ENCODE measurements at regions not wholly inside any gene's neighbourhood (a gene's known extent, or its start where the extent isn't known, plus 50 kb on each side); places are given as distances from the start of the nearest gene placed in this dataset.

DNA sequence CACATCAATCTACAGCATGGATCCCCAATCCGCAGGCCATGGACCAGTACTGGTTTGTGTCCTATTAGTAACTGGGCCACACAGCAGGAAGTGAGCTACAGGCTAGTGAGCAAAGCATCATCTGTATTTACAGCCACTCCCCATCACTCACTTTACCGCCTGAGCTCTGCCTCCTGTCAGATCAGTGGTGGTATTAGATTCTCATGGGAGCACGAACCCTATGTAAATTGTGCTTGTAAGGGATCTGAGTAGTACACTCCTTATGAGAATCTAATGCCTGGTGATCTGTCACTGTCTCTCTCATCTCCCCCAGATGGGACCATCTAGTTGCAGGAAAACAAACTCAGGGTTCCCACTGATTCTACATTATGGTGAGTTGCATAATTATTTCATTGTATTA is 212.7 kb upstream of the FAM174A start:
- Histone ChIP-seq H3K4me1 (no peaks in the 10 kb centered on the region), H3K9me3 (no peaks in the 10 kb centered on the region), H3K36me3 (no peaks in the 10 kb centered on the region), H3K27me3 (no peaks in the 10 kb centered on the region), H3K4me3 (no peak overlapping the region), H3K27ac (no peak overlapping the region)
- no peak for TF ChIP-seq POLR2A (IDR thresholded peaks at IDR 0.05)
- TF ChIP-seq, protein P1, sequence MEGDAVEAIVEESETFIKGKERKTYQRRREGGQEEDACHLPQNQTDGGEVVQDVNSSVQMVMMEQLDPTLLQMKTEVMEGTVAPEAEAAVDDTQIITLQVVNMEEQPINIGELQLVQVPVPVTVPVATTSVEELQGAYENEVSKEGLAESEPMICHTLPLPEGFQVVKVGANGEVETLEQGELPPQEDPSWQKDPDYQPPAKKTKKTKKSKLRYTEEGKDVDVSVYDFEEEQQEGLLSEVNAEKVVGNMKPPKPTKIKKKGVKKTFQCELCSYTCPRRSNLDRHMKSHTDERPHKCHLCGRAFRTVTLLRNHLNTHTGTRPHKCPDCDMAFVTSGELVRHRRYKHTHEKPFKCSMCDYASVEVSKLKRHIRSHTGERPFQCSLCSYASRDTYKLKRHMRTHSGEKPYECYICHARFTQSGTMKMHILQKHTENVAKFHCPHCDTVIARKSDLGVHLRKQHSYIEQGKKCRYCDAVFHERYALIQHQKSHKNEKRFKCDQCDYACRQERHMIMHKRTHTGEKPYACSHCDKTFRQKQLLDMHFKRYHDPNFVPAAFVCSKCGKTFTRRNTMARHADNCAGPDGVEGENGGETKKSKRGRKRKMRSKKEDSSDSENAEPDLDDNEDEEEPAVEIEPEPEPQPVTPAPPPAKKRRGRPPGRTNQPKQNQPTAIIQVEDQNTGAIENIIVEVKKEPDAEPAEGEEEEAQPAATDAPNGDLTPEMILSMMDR (IDR thresholded peaks at IDR 0.05), result no peak
- intact Hi-C loops (cut with DNase I; ENCODE audit: low total_unique reads), result no loop called here
- DNase-seq, result no peak

DNA sequence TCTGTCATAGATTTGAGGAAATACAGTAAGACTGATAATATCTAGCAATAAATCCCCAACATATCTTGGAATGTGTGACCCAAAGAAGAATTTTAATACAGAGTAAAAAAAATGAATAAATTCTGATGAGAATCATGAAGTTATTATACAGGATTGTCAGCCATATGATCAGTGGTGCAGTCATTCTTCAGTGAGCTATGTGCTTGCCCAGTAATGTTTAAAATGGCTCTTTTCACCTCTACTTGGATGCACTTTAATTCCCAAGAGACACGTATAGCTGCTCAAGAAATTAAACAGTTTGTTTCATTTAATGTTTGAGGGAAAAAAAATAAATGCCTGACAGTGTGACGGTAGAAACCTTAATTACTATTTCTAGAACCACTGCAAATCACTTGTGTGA is 215.3 kb upstream of the FAM174A start:
- no peaks in the 10 kb centered on the region for H3K4me1 ChIP-seq
- no peak overlapping the region for H3K27ac ChIP-seq
- TF ChIP-seq, protein P1 (IDR thresholded peaks at IDR 0.05), result no peak
- TF ChIP-seq POLR2A (IDR thresholded peaks at IDR 0.05), result no peak
- no peak for DNase-seq
- H3K9me3 ChIP-seq, result no peaks in the 10 kb centered on the region
- intact Hi-C loops (cut with DNase I; ENCODE audit: low total_unique reads), result no loop called here
- no peaks in the 10 kb centered on the region for H3K36me3 ChIP-seq
- no peaks in the 10 kb centered on the region for H3K27me3 ChIP-seq
- H3K4me3 ChIP-seq, result no peak overlapping the region

DNA sequence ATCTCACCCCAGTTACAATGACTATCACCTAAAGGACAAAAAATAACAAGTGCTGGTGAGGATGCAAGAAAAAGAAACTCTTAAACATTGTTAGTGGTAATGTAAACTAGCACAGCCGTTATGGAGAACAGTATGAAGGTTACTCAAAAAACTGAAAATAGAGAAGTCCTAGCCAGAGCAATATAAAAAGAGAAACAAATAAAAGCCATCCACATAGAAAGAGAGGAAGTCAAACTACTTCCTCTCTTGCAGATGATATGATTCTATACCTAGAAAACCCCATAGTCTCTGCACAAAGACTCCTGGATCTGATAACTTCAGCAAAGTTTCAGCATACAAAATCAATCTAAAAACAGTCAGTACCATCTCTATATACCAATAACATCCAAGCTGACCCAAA is 221.5 kb upstream of the FAM174A start:
- Histone ChIP-seq H3K27ac (no peak overlapping the region), H3K4me3 (no peak overlapping the region), H3K9me3 (no peaks in the 10 kb centered on the region), H3K4me1 (no peaks in the 10 kb centered on the region), H3K36me3 (no peaks in the 10 kb centered on the region), H3K27me3 (no peaks in the 10 kb centered on the region)
- TF ChIP-seq, protein P1 (IDR thresholded peaks at IDR 0.05), result no peak
- no peak for TF ChIP-seq POLR2A (IDR thresholded peaks at IDR 0.05)
- intact Hi-C loops (cut with DNase I; ENCODE audit: low total_unique reads), result no loop called here
- no peak for DNase-seq

DNA sequence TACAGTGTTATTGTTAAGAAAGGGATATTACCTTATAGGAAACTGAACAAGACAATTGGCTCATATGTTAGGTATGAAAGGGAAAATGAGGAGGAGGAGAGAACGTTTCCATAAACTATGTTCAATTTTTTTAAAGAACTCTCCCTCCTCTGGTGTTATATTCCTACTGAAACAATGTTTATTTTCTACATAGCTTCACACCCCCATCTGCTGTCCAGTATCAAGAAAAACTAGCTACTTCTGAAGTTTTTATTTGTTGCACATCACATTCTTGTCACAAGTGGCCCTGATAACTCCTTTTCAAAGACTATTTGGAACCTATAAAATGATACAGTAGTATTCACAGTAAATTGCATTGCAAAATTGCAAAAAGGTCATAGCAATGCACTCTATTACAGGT is 223.4 kb upstream of the FAM174A start:
- Histone ChIP-seq H3K36me3 (no peaks in the 10 kb centered on the region), H3K27me3 (no peaks in the 10 kb centered on the region), H3K4me1 (no peaks in the 10 kb centered on the region), H3K9me3 (no peaks in the 10 kb centered on the region), H3K27ac (no peak overlapping the region), H3K4me3 (no peak overlapping the region)
- no peak for DNase-seq
- intact Hi-C loops (cut with DNase I; ENCODE audit: low total_unique reads), result no loop called here
- TF ChIP-seq POLR2A (IDR thresholded peaks at IDR 0.05), result no peak
- TF ChIP-seq, protein P1 (IDR thresholded peaks at IDR 0.05), result no peak

DNA sequence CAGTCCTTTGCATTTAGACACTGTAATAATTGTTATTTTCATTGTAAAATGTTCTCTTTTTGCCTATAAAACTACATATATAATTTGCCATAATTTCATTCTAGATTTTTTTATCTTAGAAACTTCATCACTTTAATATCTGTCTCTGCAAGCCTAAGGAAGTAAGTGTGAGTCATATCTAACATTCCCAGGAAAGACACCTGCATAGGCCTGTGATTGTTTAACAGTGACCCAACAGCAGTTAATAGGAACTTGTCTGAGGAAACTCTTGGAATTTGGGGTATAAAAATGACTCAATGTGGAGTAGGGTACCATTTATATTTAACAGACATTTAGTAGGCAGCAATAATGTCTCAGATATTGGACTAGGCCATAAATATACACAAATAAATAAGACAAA is 229.2 kb upstream of the FAM174A start:
- Histone ChIP-seq H3K27ac (no peak overlapping the region), H3K27me3 (no peaks in the 10 kb centered on the region), H3K4me3 (no peak overlapping the region), H3K36me3 (no peaks in the 10 kb centered on the region), H3K9me3 (no peaks in the 10 kb centered on the region), H3K4me1 (no peaks in the 10 kb centered on the region)
- intact Hi-C loops (cut with DNase I; ENCODE audit: low total_unique reads), result no loop called here
- no peak for DNase-seq
- no peak for TF ChIP-seq POLR2A (IDR thresholded peaks at IDR 0.05)
- TF ChIP-seq, protein P1 (IDR thresholded peaks at IDR 0.05), result no peak
